ENCODE measurements at regions not wholly inside any gene's neighbourhood (a gene's known extent, or its start where the extent isn't known, plus 50 kb on each side); places are given as distances from the start of the nearest gene placed in this dataset.

DNA sequence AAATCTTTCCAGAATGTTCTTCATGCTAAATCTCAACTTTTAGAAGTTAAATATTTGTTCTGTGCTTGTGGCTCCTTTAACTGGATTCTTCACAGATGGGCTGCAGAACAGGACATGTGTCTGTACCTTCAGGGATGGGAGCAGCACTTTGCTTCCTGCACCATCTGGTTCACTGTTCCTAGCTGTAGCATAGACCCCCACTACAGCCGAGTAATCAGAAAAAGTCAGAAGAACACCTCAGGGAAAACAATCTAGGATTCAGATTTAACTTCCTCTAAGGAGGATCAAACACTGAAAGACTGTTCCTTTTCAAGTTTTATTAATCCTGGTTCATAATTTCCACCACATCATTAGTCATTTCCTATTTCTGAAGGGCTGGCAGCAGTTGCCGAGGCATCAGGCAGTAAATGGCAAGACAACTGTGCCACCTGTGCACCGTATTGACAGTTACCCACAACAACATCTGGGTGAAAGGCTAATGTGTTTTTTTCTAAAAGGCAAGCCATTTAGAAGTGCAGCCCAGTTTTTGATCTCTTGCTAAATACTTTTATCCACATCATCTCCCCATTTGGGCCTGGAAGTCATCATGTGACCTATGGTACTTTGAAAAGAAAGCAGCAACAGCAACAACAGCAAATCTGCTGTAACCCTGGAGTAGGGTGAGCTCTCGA is 212.8 kb upstream of the BMP4 start:
- Histone ChIP-seq H3K27ac (no peak overlapping the region), H3K4me3 (ENCODE audit: low read depth, low read length) (no peak overlapping the region), H3K36me3 (replicated peaks) (no peaks in the 10 kb centered on the region), H3K27me3 (replicated peaks) (no peaks in the 10 kb centered on the region)
- TF ChIP-seq, protein P1, sequence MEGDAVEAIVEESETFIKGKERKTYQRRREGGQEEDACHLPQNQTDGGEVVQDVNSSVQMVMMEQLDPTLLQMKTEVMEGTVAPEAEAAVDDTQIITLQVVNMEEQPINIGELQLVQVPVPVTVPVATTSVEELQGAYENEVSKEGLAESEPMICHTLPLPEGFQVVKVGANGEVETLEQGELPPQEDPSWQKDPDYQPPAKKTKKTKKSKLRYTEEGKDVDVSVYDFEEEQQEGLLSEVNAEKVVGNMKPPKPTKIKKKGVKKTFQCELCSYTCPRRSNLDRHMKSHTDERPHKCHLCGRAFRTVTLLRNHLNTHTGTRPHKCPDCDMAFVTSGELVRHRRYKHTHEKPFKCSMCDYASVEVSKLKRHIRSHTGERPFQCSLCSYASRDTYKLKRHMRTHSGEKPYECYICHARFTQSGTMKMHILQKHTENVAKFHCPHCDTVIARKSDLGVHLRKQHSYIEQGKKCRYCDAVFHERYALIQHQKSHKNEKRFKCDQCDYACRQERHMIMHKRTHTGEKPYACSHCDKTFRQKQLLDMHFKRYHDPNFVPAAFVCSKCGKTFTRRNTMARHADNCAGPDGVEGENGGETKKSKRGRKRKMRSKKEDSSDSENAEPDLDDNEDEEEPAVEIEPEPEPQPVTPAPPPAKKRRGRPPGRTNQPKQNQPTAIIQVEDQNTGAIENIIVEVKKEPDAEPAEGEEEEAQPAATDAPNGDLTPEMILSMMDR (IDR thresholded peaks at IDR 0.05; ENCODE audit: low read depth, low read length, missing control alignments), result no peak
- in situ Hi-C loops (cut with HindIII; ENCODE audit: low pct_ligation_motif_present, low sequenced_read_pairs), result no loop called here
- DNase-seq, result no peak

GRCh38 chr14:54170301-54170700 is 213.7 kb upstream of the BMP4 start:
- TF ChIP-seq, protein P1 (IDR thresholded peaks at IDR 0.05; ENCODE audit: low read depth, low read length, missing control alignments), result no peak
- no peaks in the 10 kb centered on the region for H3K27me3 ChIP-seq (replicated peaks)
- in situ Hi-C loops (cut with HindIII; ENCODE audit: low pct_ligation_motif_present, low sequenced_read_pairs), result no loop called here
- H3K27ac ChIP-seq, result no peak overlapping the region
- no peak for DNase-seq
- no peak overlapping the region for H3K4me3 ChIP-seq (ENCODE audit: low read depth, low read length)
- no peaks in the 10 kb centered on the region for H3K36me3 ChIP-seq (replicated peaks)

GRCh38 chr14:54172114-54172513 is 215.5 kb upstream of the BMP4 start:
- H3K27ac ChIP-seq, result no peak overlapping the region

DNA sequence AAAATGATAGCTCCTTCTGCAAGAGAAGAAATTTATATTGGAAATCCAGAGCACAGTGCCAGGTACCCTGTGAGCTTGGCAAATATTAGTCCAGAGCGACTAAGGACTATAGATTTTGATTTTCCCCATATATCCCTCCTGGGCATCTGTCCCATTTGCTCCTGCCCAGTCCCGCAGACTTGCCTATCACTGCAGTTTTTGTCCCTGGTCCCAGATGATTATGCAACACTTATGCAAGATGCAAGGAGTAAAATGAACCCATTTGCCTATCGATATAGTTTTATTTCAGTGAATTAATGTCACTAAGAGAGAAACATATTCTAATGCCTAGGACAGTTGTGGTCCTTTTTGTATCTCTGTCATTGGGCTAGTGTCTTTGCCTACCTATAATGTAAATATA is 215.9 kb upstream of the BMP4 start:
- no peak overlapping the region for H3K27ac ChIP-seq
- H3K27me3 ChIP-seq (replicated peaks), result no peaks in the 10 kb centered on the region
- in situ Hi-C loops (cut with HindIII; ENCODE audit: low pct_ligation_motif_present, low sequenced_read_pairs), result no loop called here
- no peaks in the 10 kb centered on the region for H3K36me3 ChIP-seq (replicated peaks)
- H3K4me3 ChIP-seq (ENCODE audit: low read depth, low read length), result no peak overlapping the region
- TF ChIP-seq, protein P1 (IDR thresholded peaks at IDR 0.05; ENCODE audit: low read depth, low read length, missing control alignments), result no peak
- DNase-seq, result no peak

More at GRCh38 chr14:54172114-54172513, 215.5 kb upstream of the BMP4 start:
- Histone ChIP-seq H3K4me3 (ENCODE audit: low read depth, low read length) (no peak overlapping the region), H3K36me3 (replicated peaks) (no peaks in the 10 kb centered on the region), H3K27me3 (replicated peaks) (no peaks in the 10 kb centered on the region)
- TF ChIP-seq, protein P1 (IDR thresholded peaks at IDR 0.05; ENCODE audit: low read depth, low read length, missing control alignments), result no peak
- in situ Hi-C loops (cut with HindIII; ENCODE audit: low pct_ligation_motif_present, low sequenced_read_pairs), result no loop called here
- DNase-seq, result no peak

- Histone ChIP-seq H3K27ac (no peak overlapping the region), H3K36me3 (replicated peaks) (no peaks in the 10 kb centered on the region), H3K4me3 (ENCODE audit: low read depth, low read length) (no peak overlapping the region), H3K27me3 (replicated peaks) (no peaks in the 10 kb centered on the region)
- in situ Hi-C loops (cut with HindIII; ENCODE audit: low pct_ligation_motif_present, low sequenced_read_pairs), result no loop called here
- DNase-seq, result no peak
- TF ChIP-seq, protein P1 (IDR thresholded peaks at IDR 0.05; ENCODE audit: low read depth, low read length, missing control alignments), result no peak
These were observed 217.2 kb upstream of the BMP4 start for GRCh38 chr14:54173802-54174201.

GRCh38 chr14:54174457-54174856 is 217.8 kb upstream of the BMP4 start:
- TF ChIP-seq, protein P1 (IDR thresholded peaks at IDR 0.05; ENCODE audit: low read depth, low read length, missing control alignments), result no peak
- in situ Hi-C loops (cut with HindIII; ENCODE audit: low pct_ligation_motif_present, low sequenced_read_pairs), result no loop called here
- DNase-seq, result no peak
- Histone ChIP-seq H3K27ac (no peak overlapping the region), H3K36me3 (replicated peaks) (no peaks in the 10 kb centered on the region), H3K4me3 (ENCODE audit: low read depth, low read length) (no peak overlapping the region), H3K27me3 (replicated peaks) (no peaks in the 10 kb centered on the region)

Measured in brain microvascular endothelial cell (primary cell).